HCT116 (cell line): ENCODE measurements at regions not wholly inside any gene's neighbourhood (a gene's known extent, or its start where the extent isn't known, plus 50 kb on each side); places are given as distances from the start of the nearest gene placed in this dataset.

Experiments used
- ATAC-seq: fragments of 200-7000 bp; cut with Tn5 transposase; 2 replicates; pipeline ENCODE4 v1.9.1; 2020; ENCODE audit warnings: mild to moderate bottlenecking, moderate library complexity
- BruUV-seq: library from RNA; stranded (reverse); fragments of 400-500 nt; replicated peaks from 2 replicates; lab custom pipeline; 2021; lab: Mats Ljungman, UMichigan
- CTCF ChIA-PET: fragments of 300-600 bp; sonication (Branson Sonifier 250); formaldehyde crosslinking; loops from one replicate; lab custom pipeline; 2021; ENCODE audit warnings: antibody characterized with exemption; lab: Charles Lee
- POLR2A ChIA-PET: fragments of 300-600, 350-600 bp; sonication (Branson Sonifier 250); formaldehyde crosslinking; loops from one replicate; lab custom pipeline; 2021; ENCODE audit warnings: antibody characterized with exemption; lab: Charles Lee
- RAD21 ChIA-PET, 2 experiments: fragments of 300-600 bp; sonication (Branson Sonifier 250); formaldehyde crosslinking; loops; one replicate each; lab custom pipeline; 2023; ENCODE audit warnings: low total read pairs in 2 of 2; ENCODE audit not compliant: uncharacterized antibody in 2 of 2, unreplicated experiment in 2 of 2, low non-redundant PET in 1 of 2; lab: Charles Lee
- DNase-seq: peaks from one replicate; pipeline ENCODE4 v3.0.0-alpha.2; 2010; ENCODE audit warnings: low read depth, low spot score
- H2AFZ ChIP-seq: fragments of 200-600 bp; shearing (Covaris generic), sonication (generic); 2 replicates; pipeline ENCODE4 v1.6.1; 2017; ENCODE audit warnings: low read depth, mixed run types, mixed read lengths, antibody characterized with exemption, low read length; ENCODE audit not compliant: poor library complexity, severe bottlenecking
- H3K27ac ChIP-seq: 2 replicates; pipeline ENCODE4 v1.5.1; 2012; ENCODE audit warnings: low read depth, low read length
- H3K27me3 ChIP-seq: fragments of 200-600 bp; sonication (generic); 2 replicates; pipeline ENCODE4 v1.6.1; 2016; ENCODE audit warnings: mixed run types, low read length, mixed read lengths; ENCODE audit not compliant: insufficient read depth
- H3K36me3 ChIP-seq, 2 experiments: fragments of 200-500 bp in 1 of 2; fragments of 200-600 bp in 1 of 2; sonication (Bioruptor generic) in 1 of 2; sonication (generic) in 1 of 2; 2 replicates each; pipeline versions ENCODE4 v1.5.1 to v1.6.1; 2014 to 2016; ENCODE audit warnings: low read length in 2 of 2, inconsistent platforms in 1 of 2, mixed read lengths in 1 of 2, mixed run types in 1 of 2; ENCODE audit not compliant: insufficient read depth in 2 of 2, control insufficient read depth in 1 of 2
- H3K4me1 ChIP-seq, 2 experiments: fragments of 200-600 bp in 1 of 2; sonication (generic) in 1 of 2; 2 replicates each; pipeline versions ENCODE4 v1.5.1 to v1.6.1; 2012 to 2017; ENCODE audit warnings: low read length in 2 of 2, inconsistent platforms in 1 of 2, mild to moderate bottlenecking in 1 of 2, mixed read lengths in 1 of 2, mixed run types in 1 of 2, moderate library complexity in 1 of 2; ENCODE audit not compliant: insufficient read depth in 2 of 2, control insufficient read depth in 1 of 2
- H3K4me2 ChIP-seq: fragments of 200-600 bp; sonication (generic); 2 replicates; pipeline ENCODE4 v1.6.1; 2017; ENCODE audit warnings: mixed run types, low read length, mixed read lengths
- H3K4me3 ChIP-seq, 2 experiments: fragments of 200-600 bp in 1 of 2; sonication (generic) in 1 of 2; replicated peaks in 1 of 2; 2 replicates each; pipeline ENCODE4 v1.5.1; 2011 to 2016; ENCODE audit warnings: low read length in 2 of 2, control low read depth in 1 of 2, low read depth in 1 of 2, mild to moderate bottlenecking in 1 of 2, mixed read lengths in 1 of 2, mixed run types in 1 of 2
- H3K79me2 ChIP-seq: fragments of 200-600 bp; sonication (generic); 2 replicates; pipeline ENCODE4 v1.6.1; 2017; ENCODE audit warnings: mild to moderate bottlenecking, mixed run types, low read length, moderate library complexity, mixed read lengths; ENCODE audit not compliant: insufficient read depth
- H3K9ac ChIP-seq: fragments of 200-600 bp; sonication (generic); 2 replicates; pipeline ENCODE4 v1.6.1; 2016; ENCODE audit warnings: low read length, mixed read lengths
- H3K9me2 ChIP-seq: fragments of 200-600 bp; sonication (generic), shearing (Covaris generic); 2 replicates; pipeline ENCODE4 v1.6.1; 2017; ENCODE audit warnings: mixed run types, mild to moderate bottlenecking, moderate library complexity; ENCODE audit not compliant: insufficient read depth
- H3K9me3 ChIP-seq, 2 experiments: fragments of 200-500 bp in 1 of 2; fragments of 200-600 bp in 1 of 2; sonication (Bioruptor generic) in 1 of 2; sonication (generic) in 1 of 2; 2 replicates each; pipeline ENCODE4 v1.6.1; 2014 to 2017; ENCODE audit warnings: low read length in 2 of 2, mixed read lengths in 2 of 2, inconsistent platforms in 1 of 2, low read depth in 1 of 2, mild to moderate bottlenecking in 1 of 2, mixed run types in 1 of 2, moderate library complexity in 1 of 2; ENCODE audit not compliant: control insufficient read depth in 1 of 2, insufficient read depth in 1 of 2
- H4K20me1 ChIP-seq: fragments of 200-600 bp; sonication (generic), shearing (Covaris generic); 2 replicates; pipeline ENCODE4 v1.6.1; 2017; ENCODE audit warnings: mixed run types, mild to moderate bottlenecking, moderate library complexity; ENCODE audit not compliant: insufficient read depth
- EGR1 ChIP-seq: IDR thresholded peaks from 2 replicates; pipeline ENCODE4 v1.6.1; 2012; ENCODE audit warnings: low read depth
- ELF1 ChIP-seq: IDR thresholded peaks from 2 replicates; pipeline ENCODE4 v1.6.1; 2012; ENCODE audit warnings: low read depth, borderline replicate concordance
- MAX ChIP-seq: IDR thresholded peaks from 2 replicates; pipeline ENCODE4 v1.6.1; 2012
- SIN3A ChIP-seq: IDR thresholded peaks from 2 replicates; pipeline ENCODE4 v1.6.1; 2012; ENCODE audit warnings: low read depth
- SP1 ChIP-seq: IDR thresholded peaks from 2 replicates; pipeline ENCODE4 v1.6.1; 2012; ENCODE audit warnings: low read depth
- SRF ChIP-seq: IDR thresholded peaks from 2 replicates; pipeline ENCODE4 v1.6.1; 2012; ENCODE audit warnings: low read depth
- TCF7L2 ChIP-seq: IDR thresholded peaks from 2 replicates; pipeline ENCODE4 v1.7.0; 2011; ENCODE audit warnings: borderline replicate concordance, inconsistent platforms; ENCODE audit not compliant: insufficient read depth, insufficient read length; ENCODE audit errors: extremely low read depth
- YY1 ChIP-seq: IDR thresholded peaks from 2 replicates; pipeline ENCODE4 v1.6.1; 2011; ENCODE audit warnings: low read length, low read depth, moderate library complexity, mild to moderate bottlenecking; ENCODE audit not compliant: insufficient replicate concordance; ENCODE audit errors: extremely low read depth
- ZBTB33 ChIP-seq: IDR thresholded peaks from 2 replicates; pipeline ENCODE4 v1.6.1; 2011; ENCODE audit warnings: mild to moderate bottlenecking, low read length, moderate library complexity; ENCODE audit not compliant: insufficient replicate concordance; ENCODE audit errors: extremely low read depth
- ZNF274 ChIP-seq: fragments of 200-500 bp; sonication (Bioruptor generic); IDR thresholded peaks from 2 replicates; pipeline ENCODE4 v1.6.1; 2014; ENCODE audit warnings: mild to moderate bottlenecking, low read depth, low read length, inconsistent platforms
- intact Hi-C: fragments of 100-400 bp; cut with micrococcal nuclease; formaldehyde crosslinking; loops from 2 replicates; pipeline ENCODE4 v1.10.0; 2022

- no peak overlapping the region for H3K9ac ChIP-seq
- RAD21 ChIA-PET = no interaction called here
- H3K4me3 ChIP-seq = no peak overlapping the region
- H3K9me3 ChIP-seq = no peaks in the 10 kb centered on the region
- intact Hi-C loops = no loop called here
- DNase-seq = no peak
- H3K79me2 ChIP-seq = no peaks in the 10 kb centered on the region
- no peak for TF ChIP-seq TCF7L2
- no peak for TF ChIP-seq MAX
- TF ChIP-seq ELF1 = no peak
- no peak for TF ChIP-seq SIN3A
- TF ChIP-seq SP1 = no peak
- no peak for TF ChIP-seq EGR1
- no peak for TF ChIP-seq YY1
- TF ChIP-seq SRF = no peak
- TF ChIP-seq, all 23 proteins: peak for 0
- H3K9me2 ChIP-seq = no peaks in the 10 kb centered on the region
- no peaks in the 10 kb centered on the region for H4K20me1 ChIP-seq
- ChIA-PET POLR2A (no interaction called here), CTCF (no interaction called here)
- BruUV-seq = no TSS peak
- no peak overlapping the region for H3K4me2 ChIP-seq
- no peak overlapping the region for H2AFZ ChIP-seq
- H3K4me1 ChIP-seq = no peaks in the 10 kb centered on the region
- no peaks in the 10 kb centered on the region for H3K27me3 ChIP-seq
- no peaks in the 10 kb centered on the region for H3K36me3 ChIP-seq
- no peak overlapping the region for H3K27ac ChIP-seq
- no peak for ATAC-seq
Measured at GRCh38 chr12:131330106-131330815, 376.6 kb downstream of the ADGRD1 start.

GRCh38 chr12:131331148-131331750 lies 377.5 kb downstream of the ADGRD1 start:
- Histone ChIP-seq H3K4me1 (no peaks in the 10 kb centered on the region), H3K9me2 (no peaks in the 10 kb centered on the region), H3K9me3 (no peaks in the 10 kb centered on the region), H3K9ac (no peak overlapping the region), H3K36me3 (no peaks in the 10 kb centered on the region), H3K4me3 (no peak overlapping the region), H3K27ac (no peak overlapping the region), H2AFZ (no peak overlapping the region), H3K79me2 (no peaks in the 10 kb centered on the region), H3K27me3 (no peaks in the 10 kb centered on the region), H3K4me2 (no peak overlapping the region), H4K20me1 (no peaks in the 10 kb centered on the region)
- ChIA-PET CTCF (no interaction called here), POLR2A (no interaction called here), RAD21 (no interaction called here)
- DNase-seq (no peak), ATAC-seq (no peak)
- no peak for TF ChIP-seq ZBTB33
- no peak for TF ChIP-seq ZNF274
- no TSS peak for BruUV-seq
- intact Hi-C loops = no loop called here
